ENCODE measurements at regions not wholly inside any gene's neighbourhood (a gene's known extent, or its start where the extent isn't known, plus 50 kb on each side); places are given as distances from the start of the nearest gene placed in this dataset.

GRCh38 chr2:53021828-53022227 lies 745.8 kb upstream of the CHAC2 start:
- no peak for ATAC-seq (ENCODE audit: insufficient number of reproducible peaks, low FRiP score, low read depth)
- Histone ChIP-seq H3K4me3 (no peak overlapping the region), H3K9me3 (no peaks in the 10 kb centered on the region), H3K36me3 (no peaks in the 10 kb centered on the region), H3K4me1 (ENCODE audit: control insufficient read depth in 1 of 2, low read depth in 2 of 2) (no peaks in the 10 kb centered on the region), H3K27me3 (replicated peaks; ENCODE audit: insufficient read depth) (no peaks in the 10 kb centered on the region), H3K27ac (no peak overlapping the region)
- no peak for TF ChIP-seq CTCF (IDR thresholded peaks at IDR 0.05)
- DNase-seq (ENCODE audit: low spot score): no peak

GRCh38 chr2:53021292-53021691 lies 746.3 kb upstream of the CHAC2 start:
- Histone ChIP-seq H3K4me1 (ENCODE audit: control insufficient read depth in 1 of 2, low read depth in 2 of 2) (no peaks in the 10 kb centered on the region), H3K9me3 (no peaks in the 10 kb centered on the region), H3K27ac (no peak overlapping the region), H3K36me3 (no peaks in the 10 kb centered on the region), H3K4me3 (no peak overlapping the region), H3K27me3 (replicated peaks; ENCODE audit: insufficient read depth) (no peaks in the 10 kb centered on the region)
- DNase-seq (ENCODE audit: low spot score): no peak
- TF ChIP-seq CTCF (IDR thresholded peaks at IDR 0.05): no peak
- ATAC-seq (ENCODE audit: insufficient number of reproducible peaks, low FRiP score, low read depth): no peak

- Histone ChIP-seq H3K27ac (no peak overlapping the region), H3K36me3 (no peaks in the 10 kb centered on the region), H3K4me1 (ENCODE audit: control insufficient read depth in 1 of 2, low read depth in 2 of 2) (no peaks in the 10 kb centered on the region), H3K4me3 (no peak overlapping the region), H3K9me3 (no peaks in the 10 kb centered on the region), H3K27me3 (replicated peaks; ENCODE audit: insufficient read depth) (no peaks in the 10 kb centered on the region)
- TF ChIP-seq CTCF (IDR thresholded peaks at IDR 0.05): no peak
- no peak for DNase-seq (ENCODE audit: low spot score)
- no peak for ATAC-seq (ENCODE audit: insufficient number of reproducible peaks, low FRiP score, low read depth)
Measured at GRCh38 chr2:53018825-53019425, 748.7 kb upstream of the CHAC2 start.

GRCh38 chr2:53006980-53007379 lies 760.6 kb upstream of the CHAC2 start:
- DNase-seq (ENCODE audit: low spot score) (no peak), ATAC-seq (ENCODE audit: insufficient number of reproducible peaks, low FRiP score, low read depth) (no peak)
- Histone ChIP-seq H3K4me1 (ENCODE audit: control insufficient read depth in 1 of 2, low read depth in 2 of 2) (no peaks in the 10 kb centered on the region), H3K27me3 (replicated peaks; ENCODE audit: insufficient read depth) (no peaks in the 10 kb centered on the region), H3K9me3 (no peaks in the 10 kb centered on the region), H3K36me3 (no peaks in the 10 kb centered on the region), H3K4me3 (no peak overlapping the region), H3K27ac (no peak overlapping the region)
- TF ChIP-seq CTCF (IDR thresholded peaks at IDR 0.05): no peak

GRCh38 chr2:53004413-53004812 lies 763.2 kb upstream of the CHAC2 start:
- H3K4me3 ChIP-seq: no peak overlapping the region
- H3K4me1 ChIP-seq (ENCODE audit: control insufficient read depth in 1 of 2, low read depth in 2 of 2): no peaks in the 10 kb centered on the region
- no peak for TF ChIP-seq CTCF (IDR thresholded peaks at IDR 0.05)
- H3K27ac ChIP-seq: no peak overlapping the region
- H3K36me3 ChIP-seq: no peaks in the 10 kb centered on the region
- H3K9me3 ChIP-seq: no peaks in the 10 kb centered on the region
- ATAC-seq (ENCODE audit: insufficient number of reproducible peaks, low FRiP score, low read depth): no peak
- no peak for DNase-seq (ENCODE audit: low spot score)
- no peaks in the 10 kb centered on the region for H3K27me3 ChIP-seq (replicated peaks; ENCODE audit: insufficient read depth)

All from thoracic aorta (tissue), 2 donors.